ENCODE measurements at regions not wholly inside any gene's neighbourhood (a gene's known extent, or its start where the extent isn't known, plus 50 kb on each side); places are given as distances from the start of the nearest gene placed in this dataset.

DNA sequence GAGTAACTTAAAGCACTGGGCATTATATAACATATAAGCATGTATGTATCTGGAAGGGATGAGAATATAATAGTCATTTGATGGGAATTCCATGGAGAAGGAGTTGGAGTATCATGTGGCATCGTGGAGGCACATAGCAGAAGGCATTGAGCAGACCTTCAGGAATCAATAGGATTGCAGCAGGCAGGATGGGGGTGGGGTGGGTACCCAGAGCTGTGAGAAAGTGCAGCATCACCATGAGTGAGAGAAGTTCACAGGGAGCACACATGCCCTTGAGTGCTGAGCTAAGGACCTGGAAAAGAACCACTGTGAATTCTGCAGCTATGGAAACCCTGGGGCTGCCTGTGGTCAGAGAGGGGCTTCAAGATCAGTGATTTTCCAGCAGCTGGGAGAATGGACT, 57.3 kb downstream of the MED10 start:
- no peak for TF ChIP-seq CTCF (IDR thresholded peaks at IDR 0.05; ENCODE audit: insufficient read depth, low read depth, low read length, missing control alignments)
- DNase-seq (ENCODE audit: low read depth): no peak
- H3K4me3 ChIP-seq (ENCODE audit: low read depth, low read length): no peak overlapping the region

DNA sequence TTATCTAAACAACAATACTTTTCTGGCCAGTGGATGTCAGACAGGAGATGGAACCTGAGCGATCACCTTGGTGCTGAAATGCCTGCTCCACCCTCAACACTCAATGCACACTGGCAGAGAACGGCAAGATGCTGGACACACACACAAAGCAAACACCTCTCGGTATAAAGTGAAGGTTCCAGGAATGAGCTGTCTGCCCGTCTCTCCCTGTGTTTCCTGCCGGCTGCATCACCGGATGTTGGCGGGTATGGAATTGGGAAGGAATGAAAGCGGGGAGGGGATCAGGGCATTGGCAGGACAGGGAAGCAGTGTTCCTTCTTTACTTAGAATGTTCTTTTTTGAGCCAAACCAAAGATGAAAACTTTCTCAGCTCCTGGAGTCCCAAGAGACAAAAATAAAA, 59.2 kb downstream of the MED10 start:
- DNase-seq (ENCODE audit: low read depth): no peak
- H3K4me3 ChIP-seq (ENCODE audit: low read depth, low read length): no peak overlapping the region
- no peak for TF ChIP-seq CTCF (IDR thresholded peaks at IDR 0.05; ENCODE audit: insufficient read depth, low read depth, low read length, missing control alignments)

- H3K4me3 ChIP-seq (ENCODE audit: low read depth, low read length): no peak overlapping the region
- no peak for DNase-seq (ENCODE audit: low read depth)
- no peak for TF ChIP-seq CTCF (IDR thresholded peaks at IDR 0.05; ENCODE audit: insufficient read depth, low read depth, low read length, missing control alignments)
These were observed 61.1 kb downstream of the MED10 start for GRCh38 chr5:6317116-6317798.

GRCh38 chr5:6315580-6315979, 62.8 kb downstream of the MED10 start:
- H3K4me3 ChIP-seq (ENCODE audit: low read depth, low read length): no peak overlapping the region
- no peak for TF ChIP-seq CTCF (IDR thresholded peaks at IDR 0.05; ENCODE audit: insufficient read depth, low read depth, low read length, missing control alignments)
- no peak for DNase-seq (ENCODE audit: low read depth)

GRCh38 chr5:6311568-6312501, 66.5 kb downstream of the MED10 start:
- no peak for TF ChIP-seq CTCF (IDR thresholded peaks at IDR 0.05; ENCODE audit: insufficient read depth, low read depth, low read length, missing control alignments)
- no peak overlapping the region for H3K4me3 ChIP-seq (ENCODE audit: low read depth, low read length)
- DNase-seq (ENCODE audit: low read depth): no peak

- no peak for DNase-seq (ENCODE audit: low read depth)
- no peak overlapping the region for H3K4me3 ChIP-seq (ENCODE audit: low read depth, low read length)
- no peak for TF ChIP-seq CTCF (IDR thresholded peaks at IDR 0.05; ENCODE audit: insufficient read depth, low read depth, low read length, missing control alignments)
These were observed 68.4 kb downstream of the MED10 start for GRCh38 chr5:6309949-6310348.
